ENCODE measurements at regions not wholly inside any gene's neighbourhood (a gene's known extent, or its start where the extent isn't known, plus 50 kb on each side); places are given as distances from the start of the nearest gene placed in this dataset.

DNA sequence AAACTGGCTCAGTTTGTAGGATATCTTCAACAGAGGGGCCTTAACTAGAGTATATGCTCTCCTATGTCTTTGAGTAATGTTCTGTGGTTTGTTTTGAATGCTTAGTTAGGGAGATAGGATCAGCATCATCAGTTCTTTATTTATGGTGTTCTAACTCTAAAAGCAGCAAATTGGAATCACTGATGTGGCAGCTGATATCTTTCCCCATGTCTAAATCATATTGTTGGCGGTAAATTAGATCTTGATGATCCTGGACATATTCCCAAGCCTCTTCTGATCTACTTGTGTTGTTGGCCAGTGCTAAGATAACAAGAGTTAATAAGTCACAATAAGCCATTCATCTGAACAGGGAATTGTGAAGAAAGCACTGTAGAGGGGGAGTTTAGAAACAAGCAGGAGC, 332.4 kb upstream of the DAB2 start:
- DNase-seq (ENCODE audit: low read depth in 1 of 2, low spot score in 1 of 2): no peak
- TF ChIP-seq, protein P1, sequence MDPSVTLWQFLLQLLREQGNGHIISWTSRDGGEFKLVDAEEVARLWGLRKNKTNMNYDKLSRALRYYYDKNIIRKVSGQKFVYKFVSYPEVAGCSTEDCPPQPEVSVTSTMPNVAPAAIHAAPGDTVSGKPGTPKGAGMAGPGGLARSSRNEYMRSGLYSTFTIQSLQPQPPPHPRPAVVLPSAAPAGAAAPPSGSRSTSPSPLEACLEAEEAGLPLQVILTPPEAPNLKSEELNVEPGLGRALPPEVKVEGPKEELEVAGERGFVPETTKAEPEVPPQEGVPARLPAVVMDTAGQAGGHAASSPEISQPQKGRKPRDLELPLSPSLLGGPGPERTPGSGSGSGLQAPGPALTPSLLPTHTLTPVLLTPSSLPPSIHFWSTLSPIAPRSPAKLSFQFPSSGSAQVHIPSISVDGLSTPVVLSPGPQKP (IDR thresholded peaks at IDR 0.05; ENCODE audit: low read depth, low read length): no peak
- TF ChIP-seq, protein P2, sequence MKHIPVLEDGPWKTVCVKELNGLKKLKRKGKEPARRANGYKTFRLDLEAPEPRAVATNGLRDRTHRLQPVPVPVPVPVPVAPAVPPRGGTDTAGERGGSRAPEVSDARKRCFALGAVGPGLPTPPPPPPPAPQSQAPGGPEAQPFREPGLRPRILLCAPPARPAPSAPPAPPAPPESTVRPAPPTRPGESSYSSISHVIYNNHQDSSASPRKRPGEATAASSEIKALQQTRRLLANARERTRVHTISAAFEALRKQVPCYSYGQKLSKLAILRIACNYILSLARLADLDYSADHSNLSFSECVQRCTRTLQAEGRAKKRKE (CRISPR knock-in tag; IDR thresholded peaks at IDR 0.05; ENCODE audit: low read depth): no peak
- TF ChIP-seq HDAC2 (IDR thresholded peaks at IDR 0.05) (no peak), CBX2 (IDR thresholded peaks at IDR 0.05; ENCODE audit: borderline replicate concordance, low read depth) (no peak), EHF (CRISPR knock-in tag; IDR thresholded peaks at IDR 0.05) (no peak), NR3C1 (IDR thresholded peaks at IDR 0.05) (no peak), HOXB5 (CRISPR knock-in tag; IDR thresholded peaks at IDR 0.05) (no peak), KDM5A (IDR thresholded peaks at IDR 0.05) (no peak), TP53 (CRISPR knock-in tag; IDR thresholded peaks at IDR 0.05) (no peak), RCOR1 (IDR thresholded peaks at IDR 0.05; ENCODE audit: low read depth, low read length) (no peak), JUNB (IDR thresholded peaks at IDR 0.05) (no peak), RARB (CRISPR knock-in tag; IDR thresholded peaks at IDR 0.05) (no peak), MYC (IDR thresholded peaks at IDR 0.05; ENCODE audit: borderline replicate concordance, low read length) (no peak), CEBPB (IDR thresholded peaks at IDR 0.05) (no peak)
- Histone ChIP-seq H3K27ac (peak overlapping the region; percentile 74 to 88), H3K9me3 (0 out of 3 replicates have a peak, but pooled peaks cover 2% of the 10 kb centered on the region), H3K4me3 (no peak overlapping the region), H3K4me2 (no peak overlapping the region), H3K4me1 (peaks cover 48% of the 10 kb centered on the region)
- ATAC-seq: no peak
- no peak for FAIRE-seq
- ChIA-PET CTCF (interaction anchor here (1.0 to 1.3 kb wide), 2 partner anchors 14 to 41 kb away, joined by 3 to 4 read pairs; no protein-coding TSS in a partner anchor), POLR2A (no interaction called here)
- WGBS (ENCODE audit: missing lambda C conversion rate): 100% methylated on average over 1 of the region's 1 CpG

DNA sequence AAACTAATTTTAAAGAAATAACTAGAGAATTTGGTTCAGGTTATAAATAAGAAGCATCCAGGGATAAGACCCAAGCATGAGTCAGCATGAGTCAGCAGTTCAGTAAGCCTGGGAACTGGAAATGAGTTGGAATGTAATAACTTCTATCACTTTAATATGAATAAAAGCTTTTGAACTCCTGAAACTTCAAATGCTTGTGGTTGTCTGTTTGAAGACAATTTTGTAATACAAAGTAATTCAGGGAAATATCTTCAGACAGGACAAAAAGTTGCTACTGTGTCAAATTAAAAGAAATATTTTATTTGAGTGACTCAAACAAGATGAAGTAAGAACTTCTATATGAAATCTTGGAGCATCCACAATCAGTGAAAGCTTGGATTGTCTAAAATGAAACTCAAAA, 331.2 kb upstream of the DAB2 start:
- peak overlapping the region; percentile 74 to 88 for H3K27ac ChIP-seq
- POLR2A ChIA-PET: no interaction called here
- FAIRE-seq (no peak), DNase-seq (ENCODE audit: low read depth in 1 of 2, low spot score in 1 of 2) (peak; percentile 12 to 86), ATAC-seq (peak; percentile 64 to 80; a peak in 5 of 6 replicates)
- H3K4me1 ChIP-seq: peaks cover 40% of the 10 kb centered on the region
- H3K4me3 ChIP-seq: no peak overlapping the region
- peaks cover 2% of the 10 kb centered on the region; the same call in 1 of the 3 replicates for H3K9me3 ChIP-seq
- CTCF ChIA-PET: interaction anchor here (1.2 to 1.3 kb wide), 2 partner anchors 15 to 192 kb away, joined by 3 to 4 read pairs; no protein-coding TSS in a partner anchor
- H3K4me2 ChIP-seq: peak overlapping the region; percentile 30
- TF ChIP-seq NFE2L2 (conservative IDR thresholded peaks at IDR 0.05; ENCODE audit: low read length) (peak; percentile 95), EP300 (IDR thresholded peaks at IDR 0.05) (peak; percentile 58 to 77; a peak in 3 of 5 replicates), NPAS2 (CRISPR knock-in tag; IDR thresholded peaks at IDR 0.05; ENCODE audit: borderline replicate concordance) (no peak), JUNB (IDR thresholded peaks at IDR 0.05) (peak; percentile 92), ESRRA (IDR thresholded peaks at IDR 0.05; ENCODE audit: borderline replicate concordance, low read length) (no peak), RCOR1 (IDR thresholded peaks at IDR 0.05; ENCODE audit: low read depth, low read length) (no peak), MAFK (IDR thresholded peaks at IDR 0.05; ENCODE audit: partially characterized antibody) (peak; percentile 99), ZNF302 (CRISPR knock-in tag; IDR thresholded peaks at IDR 0.05) (no peak), HOXB5 (CRISPR knock-in tag; IDR thresholded peaks at IDR 0.05) (no peak), KDM5A (IDR thresholded peaks at IDR 0.05) (no peak), JUN (IDR thresholded peaks at IDR 0.05) (peak; percentile 61 to 74; a peak in 2 of 5 replicates), CBX2 (IDR thresholded peaks at IDR 0.05; ENCODE audit: borderline replicate concordance, low read depth) (no peak), CEBPB (IDR thresholded peaks at IDR 0.05) (peak; percentile 49 to 55), SREBF2 (IDR thresholded peaks at IDR 0.05) (no peak), FOSL2 (IDR thresholded peaks at IDR 0.05) (peak; percentile 81), FOSL2 (CRISPR knock-in tag; IDR thresholded peaks at IDR 0.05) (peak; percentile 95), SMC3 (IDR thresholded peaks at IDR 0.05) (no peak), HOXA7 (CRISPR knock-in tag; IDR thresholded peaks at IDR 0.05) (0 out of 2 replicates have a peak, but pooled peaks have one; percentile 24)
- TF ChIP-seq, protein P3, sequence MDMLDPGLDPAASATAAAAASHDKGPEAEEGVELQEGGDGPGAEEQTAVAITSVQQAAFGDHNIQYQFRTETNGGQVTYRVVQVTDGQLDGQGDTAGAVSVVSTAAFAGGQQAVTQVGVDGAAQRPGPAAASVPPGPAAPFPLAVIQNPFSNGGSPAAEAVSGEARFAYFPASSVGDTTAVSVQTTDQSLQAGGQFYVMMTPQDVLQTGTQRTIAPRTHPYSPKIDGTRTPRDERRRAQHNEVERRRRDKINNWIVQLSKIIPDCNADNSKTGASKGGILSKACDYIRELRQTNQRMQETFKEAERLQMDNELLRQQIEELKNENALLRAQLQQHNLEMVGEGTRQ (IDR thresholded peaks at IDR 0.05): no peak
- TF ChIP-seq, protein P4, sequence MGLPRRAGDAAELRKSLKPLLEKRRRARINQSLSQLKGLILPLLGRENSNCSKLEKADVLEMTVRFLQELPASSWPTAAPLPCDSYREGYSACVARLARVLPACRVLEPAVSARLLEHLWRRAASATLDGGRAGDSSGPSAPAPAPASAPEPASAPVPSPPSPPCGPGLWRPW (IDR thresholded peaks at IDR 0.05): no peak
- TF ChIP-seq, protein P1 (IDR thresholded peaks at IDR 0.05; ENCODE audit: low read depth, low read length): no peak
- TF ChIP-seq, protein P5, sequence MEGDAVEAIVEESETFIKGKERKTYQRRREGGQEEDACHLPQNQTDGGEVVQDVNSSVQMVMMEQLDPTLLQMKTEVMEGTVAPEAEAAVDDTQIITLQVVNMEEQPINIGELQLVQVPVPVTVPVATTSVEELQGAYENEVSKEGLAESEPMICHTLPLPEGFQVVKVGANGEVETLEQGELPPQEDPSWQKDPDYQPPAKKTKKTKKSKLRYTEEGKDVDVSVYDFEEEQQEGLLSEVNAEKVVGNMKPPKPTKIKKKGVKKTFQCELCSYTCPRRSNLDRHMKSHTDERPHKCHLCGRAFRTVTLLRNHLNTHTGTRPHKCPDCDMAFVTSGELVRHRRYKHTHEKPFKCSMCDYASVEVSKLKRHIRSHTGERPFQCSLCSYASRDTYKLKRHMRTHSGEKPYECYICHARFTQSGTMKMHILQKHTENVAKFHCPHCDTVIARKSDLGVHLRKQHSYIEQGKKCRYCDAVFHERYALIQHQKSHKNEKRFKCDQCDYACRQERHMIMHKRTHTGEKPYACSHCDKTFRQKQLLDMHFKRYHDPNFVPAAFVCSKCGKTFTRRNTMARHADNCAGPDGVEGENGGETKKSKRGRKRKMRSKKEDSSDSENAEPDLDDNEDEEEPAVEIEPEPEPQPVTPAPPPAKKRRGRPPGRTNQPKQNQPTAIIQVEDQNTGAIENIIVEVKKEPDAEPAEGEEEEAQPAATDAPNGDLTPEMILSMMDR (IDR thresholded peaks at IDR 0.05): no peak
- TF ChIP-seq, protein P6, sequence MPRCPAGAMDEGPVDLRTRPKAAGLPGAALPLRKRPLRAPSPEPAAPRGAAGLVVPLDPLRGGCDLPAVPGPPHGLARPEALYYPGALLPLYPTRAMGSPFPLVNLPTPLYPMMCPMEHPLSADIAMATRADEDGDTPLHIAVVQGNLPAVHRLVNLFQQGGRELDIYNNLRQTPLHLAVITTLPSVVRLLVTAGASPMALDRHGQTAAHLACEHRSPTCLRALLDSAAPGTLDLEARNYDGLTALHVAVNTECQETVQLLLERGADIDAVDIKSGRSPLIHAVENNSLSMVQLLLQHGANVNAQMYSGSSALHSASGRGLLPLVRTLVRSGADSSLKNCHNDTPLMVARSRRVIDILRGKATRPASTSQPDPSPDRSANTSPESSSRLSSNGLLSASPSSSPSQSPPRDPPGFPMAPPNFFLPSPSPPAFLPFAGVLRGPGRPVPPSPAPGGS (IDR thresholded peaks at IDR 0.05): 0 out of 3 replicates have a peak, but pooled peaks have one; percentile 12
- TF ChIP-seq, protein P2 (CRISPR knock-in tag; IDR thresholded peaks at IDR 0.05; ENCODE audit: low read depth): no peak
